ENCODE measurements at regions not wholly inside any gene's neighbourhood (a gene's known extent, or its start where the extent isn't known, plus 50 kb on each side); places are given as distances from the start of the nearest gene placed in this dataset.

GRCh38 chrX:10714531-10714930 is 94.1 kb upstream of the MID1 start:
- DNase-seq: no peak
- Histone ChIP-seq H3K9me3 (no peaks in the 10 kb centered on the region), H3K4me1 (no peaks in the 10 kb centered on the region), H3K36me3 (no peaks in the 10 kb centered on the region), H3K27me3 (no peaks in the 10 kb centered on the region), H3K4me3 (no peak overlapping the region), H3K27ac (no peak overlapping the region)
- TF ChIP-seq POLR2A (IDR thresholded peaks at IDR 0.05): no peak
- no peak for TF ChIP-seq CTCF (IDR thresholded peaks at IDR 0.05)

- Histone ChIP-seq H3K4me3 (no peak overlapping the region), H3K4me1 (no peaks in the 10 kb centered on the region), H3K27ac (no peak overlapping the region), H3K36me3 (no peaks in the 10 kb centered on the region), H3K9me3 (no peaks in the 10 kb centered on the region), H3K27me3 (no peaks in the 10 kb centered on the region)
- DNase-seq: peak in 2 of 3 donors; percentile 26 to 68
- TF ChIP-seq POLR2A (IDR thresholded peaks at IDR 0.05) (no peak), CTCF (IDR thresholded peaks at IDR 0.05) (peak; percentile 13 to 65 (median 58))
These were observed 102.5 kb upstream of the MID1 start for GRCh38 chrX:10722851-10723250.

GRCh38 chrX:10725071-10725470 is 104.7 kb upstream of the MID1 start:
- no peak for DNase-seq
- no peak for TF ChIP-seq POLR2A (IDR thresholded peaks at IDR 0.05)
- peak in 2 of 6 experiments; percentile 9 to 16 for TF ChIP-seq CTCF (IDR thresholded peaks at IDR 0.05)
- H3K4me3 ChIP-seq: no peak overlapping the region
- H3K27ac ChIP-seq: no peak overlapping the region
- no peaks in the 10 kb centered on the region for H3K27me3 ChIP-seq
- H3K36me3 ChIP-seq: no peaks in the 10 kb centered on the region
- no peaks in the 10 kb centered on the region for H3K4me1 ChIP-seq
- no peaks in the 10 kb centered on the region for H3K9me3 ChIP-seq

GRCh38 chrX:10726647-10727046 is 106.3 kb upstream of the MID1 start:
- TF ChIP-seq POLR2A (IDR thresholded peaks at IDR 0.05) (no peak), CTCF (IDR thresholded peaks at IDR 0.05) (no peak)
- no peak overlapping the region for H3K27ac ChIP-seq
- H3K4me1 ChIP-seq: no peaks in the 10 kb centered on the region
- H3K27me3 ChIP-seq: no peaks in the 10 kb centered on the region
- H3K4me3 ChIP-seq: no peak overlapping the region
- H3K36me3 ChIP-seq: no peaks in the 10 kb centered on the region
- DNase-seq: no peak
- H3K9me3 ChIP-seq: no peaks in the 10 kb centered on the region

DNA sequence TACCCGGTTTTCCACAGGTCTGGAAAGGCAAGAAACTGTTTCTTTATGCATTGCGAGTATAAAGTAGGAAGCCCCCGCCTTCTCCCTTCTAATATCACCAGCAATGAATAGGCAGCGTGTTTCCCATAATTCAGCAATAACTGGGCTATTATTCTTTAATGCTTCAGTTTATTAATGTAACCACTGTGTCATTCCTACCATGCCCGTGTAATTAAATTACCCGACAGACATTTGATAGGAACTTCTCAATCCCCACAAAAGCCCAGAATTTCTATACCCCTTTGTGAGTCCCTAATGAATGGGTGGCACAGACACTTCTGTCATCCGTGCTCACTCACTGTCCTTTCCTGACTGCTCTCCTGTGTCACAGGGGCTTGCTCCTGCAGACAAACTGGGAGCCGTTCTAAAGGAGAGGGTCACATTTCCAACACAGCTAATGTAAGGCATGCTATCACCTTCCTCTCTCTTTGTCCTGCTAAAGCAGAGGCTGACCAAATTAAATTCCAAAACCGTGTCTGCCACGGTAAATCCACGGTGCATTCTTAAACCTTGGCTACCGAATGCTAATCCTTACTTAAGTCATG is 108.5 kb upstream of the MID1 start:
- no peak for DNase-seq
- H3K9me3 ChIP-seq: no peaks in the 10 kb centered on the region
- no peaks in the 10 kb centered on the region for H3K4me1 ChIP-seq
- H3K27me3 ChIP-seq: no peaks in the 10 kb centered on the region
- no peak overlapping the region for H3K27ac ChIP-seq
- TF ChIP-seq POLR2A (IDR thresholded peaks at IDR 0.05) (no peak), CTCF (IDR thresholded peaks at IDR 0.05) (no peak)
- H3K4me3 ChIP-seq: no peak overlapping the region
- no peaks in the 10 kb centered on the region for H3K36me3 ChIP-seq

DNA sequence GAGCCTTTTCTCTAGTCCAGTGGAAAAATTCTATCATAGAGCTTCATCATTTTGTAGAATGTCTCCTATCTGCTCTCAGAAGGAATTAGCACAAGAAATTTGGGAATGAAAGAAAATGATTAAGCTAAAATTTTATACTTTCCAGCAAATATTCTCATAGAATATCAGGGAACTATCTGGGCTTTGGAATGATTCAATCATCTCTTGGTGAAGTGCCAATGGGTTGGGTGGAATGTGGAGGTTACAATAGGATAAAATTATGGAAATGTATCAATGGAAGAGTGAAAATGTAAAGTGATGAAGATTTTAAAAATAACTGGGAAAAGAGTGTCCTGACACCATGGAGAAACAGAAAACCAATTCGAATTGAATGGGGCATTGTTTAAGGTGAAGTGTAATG is 119.0 kb upstream of the MID1 start:
- H3K4me3 ChIP-seq: no peak overlapping the region
- no peak for DNase-seq
- no peak for TF ChIP-seq CTCF (IDR thresholded peaks at IDR 0.05)

More for the DNA sequence above, 119.0 kb upstream of the MID1 start:
- H3K27me3 ChIP-seq: no peaks in the 10 kb centered on the region
- H3K4me1 ChIP-seq: no peaks in the 10 kb centered on the region
- H3K27ac ChIP-seq: no peak overlapping the region
- H3K36me3 ChIP-seq: no peaks in the 10 kb centered on the region
- no peaks in the 10 kb centered on the region for H3K9me3 ChIP-seq
